CD14-positive monocyte (primary cell): ENCODE measurements at regions not wholly inside any gene's neighbourhood (a gene's known extent, or its start where the extent isn't known, plus 50 kb on each side); places are given as distances from the start of the nearest gene placed in this dataset.
A peak's percentile ranks its signal among the peaks of the same experiment; 100 is the strongest.

Source experiments
- DNase-seq, 3 donors: peaks; one replicate each; pipeline ENCODE4 v3.0.0-alpha.2; 2011 to 2022
- H2AFZ ChIP-seq: 2 replicates; pipeline ENCODE4 v1.6.0; 2012; ENCODE audit warnings: mild to moderate bottlenecking, low read depth, low read length, inconsistent platforms; ENCODE audit not compliant: insufficient read depth, poor library complexity, severe bottlenecking
- H3K27ac ChIP-seq, 2 donors: 1 replicate in 1 of 2; 2 replicates in 1 of 2; pipeline ENCODE4 v1.5.1; 2012 to 2013; ENCODE audit warnings: low read length in 2 of 2, control low read depth in 1 of 2, inconsistent platforms in 1 of 2, low read depth in 1 of 2, mild to moderate bottlenecking in 1 of 2
- H3K27me3 ChIP-seq, 2 donors: one replicate each; pipeline versions ENCODE4 v1.6.0 to v1.6.1; 2011 to 2013; ENCODE audit warnings: low read length in 2 of 2; ENCODE audit not compliant: control insufficient read depth in 2 of 2, insufficient read depth in 2 of 2
- H3K36me3 ChIP-seq, 2 donors: replicated peaks in 1 of 2; 1 replicate in 1 of 2; 2 replicates in 1 of 2; pipeline versions ENCODE4 v1.5.1 to v1.6.1; 2012 to 2013; ENCODE audit warnings: low read length in 2 of 2, control low read depth in 1 of 2, inconsistent platforms in 1 of 2, mild to moderate bottlenecking in 1 of 2; ENCODE audit not compliant: insufficient read depth in 2 of 2, control insufficient read depth in 1 of 2
- H3K4me1 ChIP-seq, 2 donors: 1 replicate in 1 of 2; 2 replicates in 1 of 2; pipeline versions ENCODE4 v1.5.1 to v1.6.1; 2012 to 2013; ENCODE audit warnings: low read length in 2 of 2, control low read depth in 1 of 2, inconsistent platforms in 1 of 2, mild to moderate bottlenecking in 1 of 2, moderate library complexity in 1 of 2; ENCODE audit not compliant: insufficient read depth in 2 of 2, control insufficient read depth in 1 of 2
- H3K4me2 ChIP-seq: replicated peaks from 2 replicates; pipeline ENCODE3; 2012; ENCODE audit warnings: low read length, moderate library complexity, mild to moderate bottlenecking; ENCODE audit not compliant: poor library complexity, severe bottlenecking; ENCODE audit errors: extremely low read depth
- H3K4me3 ChIP-seq, 3 experiments: fragments of 200-600 bp in 1 of 3; sonication (generic) in 1 of 3; replicated peaks in 1 of 3; 1 replicate in 2 of 3; 2 replicates in 1 of 3; pipeline ENCODE4 v1.5.1; 2011 to 2013; ENCODE audit warnings: low read length in 3 of 3, mild to moderate bottlenecking in 3 of 3, control low read depth in 2 of 3, low read depth in 2 of 3, inconsistent platforms in 1 of 3, moderate library complexity in 1 of 3
- H3K79me2 ChIP-seq: 2 replicates; pipeline ENCODE4 v1.6.0; 2012; ENCODE audit warnings: mild to moderate bottlenecking, control low read depth, inconsistent platforms, low read length, moderate library complexity; ENCODE audit not compliant: insufficient read depth
- H3K9ac ChIP-seq: 2 replicates; pipeline ENCODE4 v1.6.0; 2017; ENCODE audit warnings: low read length, mild to moderate bottlenecking; ENCODE audit not compliant: insufficient read depth, poor library complexity, severe bottlenecking
- H3K9me3 ChIP-seq, 2 donors: replicated peaks in 1 of 2; 1 replicate in 1 of 2; 2 replicates in 1 of 2; pipeline versions ENCODE4 v1.5.1 to v1.6.1; 2012 to 2013; ENCODE audit warnings: low read length in 2 of 2, control low read depth in 1 of 2; ENCODE audit not compliant: control insufficient read depth in 1 of 2, insufficient read depth in 1 of 2
- H4K20me1 ChIP-seq: 2 replicates; pipeline ENCODE4 v1.6.0; 2012; ENCODE audit warnings: mild to moderate bottlenecking, low read length, control low read depth, moderate library complexity; ENCODE audit not compliant: insufficient read depth
- H3K27ac Mint-ChIP-seq, 7 donors: one replicate each; pipeline ENCODE4 v1.8.0; 2020; ENCODE audit warnings: mild to moderate bottlenecking in 7 of 7, mixed read lengths in 7 of 7, moderate library complexity in 6 of 7, inconsistent platforms in 2 of 7
- H3K27me3 Mint-ChIP-seq, 3 donors: one replicate each; pipeline ENCODE4 v1.8.0; 2021 to 2022; ENCODE audit warnings: low read depth in 3 of 3, mild to moderate bottlenecking in 3 of 3, mixed read lengths in 3 of 3, moderate library complexity in 3 of 3, inconsistent platforms in 1 of 3
- H3K36me3 Mint-ChIP-seq, 2 donors: one replicate each; pipeline ENCODE4 v1.8.0; 2020; ENCODE audit warnings: mixed read lengths in 2 of 2, inconsistent platforms in 1 of 2, mild to moderate bottlenecking in 1 of 2
- H3K4me1 Mint-ChIP-seq: one replicate; pipeline ENCODE4 v1.8.0; 2020; ENCODE audit warnings: mild to moderate bottlenecking, mixed read lengths
- H3K4me3 Mint-ChIP-seq, 2 donors: one replicate each; pipeline ENCODE4 v1.8.0; 2020; ENCODE audit warnings: mild to moderate bottlenecking in 2 of 2, mixed read lengths in 2 of 2, moderate library complexity in 1 of 2
- H3K9me3 Mint-ChIP-seq, 7 donors: one replicate each; pipeline ENCODE4 v1.8.0; 2020 to 2022; ENCODE audit warnings: mixed read lengths in 7 of 7, mild to moderate bottlenecking in 6 of 7, moderate library complexity in 6 of 7, inconsistent platforms in 2 of 7
- CTCF ChIP-seq: fragments of 200-600 bp; IDR thresholded peaks from one replicate; pipeline ENCODE4 v1.8.0; 2022; ENCODE audit warnings: antibody characterized with exemption, mild to moderate bottlenecking
- WGBS: methylation state at CpG from one replicate; pipeline ENCODE4 v1.1.5; 2013; ENCODE audit warnings: missing lambda C conversion rate; ENCODE audit not compliant: insufficient coverage; 5-methylcytosine and 5-hydroxymethylcytosine counted together
- intact Hi-C, 2 donors: fragments of 100-400 bp; cut with micrococcal nuclease; formaldehyde crosslinking; loops; one replicate each; pipeline versions ENCODE4 v1.15.0 to v1.15.1; 2023

DNA sequence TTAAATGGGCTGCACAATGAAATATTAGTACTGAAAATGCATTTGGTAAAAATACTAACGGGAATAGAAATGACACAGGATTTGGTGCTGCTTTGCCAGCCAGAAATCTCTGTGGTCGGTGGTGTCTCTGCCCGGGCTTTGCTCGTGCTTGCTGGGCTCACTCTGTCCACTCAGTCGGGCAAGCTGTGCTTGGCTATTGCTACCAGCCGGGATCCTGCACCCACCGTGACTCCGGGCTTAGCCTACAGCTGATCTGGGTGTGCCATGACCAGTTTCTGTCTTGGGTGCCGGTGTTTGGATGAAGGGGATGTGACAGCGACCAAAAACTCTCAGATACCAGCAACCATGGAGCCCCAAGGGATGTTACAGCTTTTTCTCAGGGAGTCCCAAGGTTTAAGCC is 487.7 kb downstream of the TECRL start:
- Mint-ChIP-seq H3K4me3 (no peak overlapping the region), H3K27me3 (peaks cover 0 to 1% (median 0%) of the 10 kb centered on the region in 3 donors), H3K9me3 (peaks cover 0 to 7% (median 0%) of the 10 kb centered on the region in 7 donors), H3K27ac (no peak overlapping the region), H3K36me3 (no peaks in the 10 kb centered on the region), H3K4me1 (no peaks in the 10 kb centered on the region)
- Histone ChIP-seq H3K4me3 (no peak overlapping the region), H3K9me3 (peaks cover 0 to 12% of the 10 kb centered on the region in 2 donors), H3K27me3 (no peaks in the 10 kb centered on the region), H3K4me1 (no peaks in the 10 kb centered on the region), H3K4me2 (no peak overlapping the region), H3K27ac (no peak overlapping the region), H4K20me1 (no peaks in the 10 kb centered on the region), H3K36me3 (no peaks in the 10 kb centered on the region), H3K79me2 (no peaks in the 10 kb centered on the region), H3K9ac (no peak overlapping the region), H2AFZ (no peak overlapping the region)
- 97% methylated on average over 7 of the region's 10 CpGs for WGBS
- intact Hi-C loops, result no loop called here
- no peak for DNase-seq
- no peak for TF ChIP-seq CTCF

- Histone ChIP-seq H3K4me2 (no peak overlapping the region), H3K27me3 (no peaks in the 10 kb centered on the region), H3K36me3 (no peaks in the 10 kb centered on the region), H2AFZ (no peak overlapping the region), H3K4me3 (no peak overlapping the region), H4K20me1 (no peaks in the 10 kb centered on the region), H3K9me3 (peaks cover 0 to 12% of the 10 kb centered on the region in 2 donors), H3K4me1 (no peaks in the 10 kb centered on the region), H3K79me2 (no peaks in the 10 kb centered on the region), H3K27ac (no peak overlapping the region), H3K9ac (no peak overlapping the region)
- DNase-seq, result no peak
- peak overlapping the region in 1 of 7 donors; percentile 35 for H3K27ac Mint-ChIP-seq
- no peak for TF ChIP-seq CTCF
- no peak overlapping the region for H3K4me3 Mint-ChIP-seq
- H3K4me1 Mint-ChIP-seq, result no peaks in the 10 kb centered on the region
- peaks cover 0 to 1% (median 0%) of the 10 kb centered on the region in 3 donors for H3K27me3 Mint-ChIP-seq
- peaks cover 0 to 9% (median 0%) of the 10 kb centered on the region in 7 donors for H3K9me3 Mint-ChIP-seq
- 100% methylated on average over 2 of the region's 2 CpGs for WGBS
- intact Hi-C loops, result no loop called here
- H3K36me3 Mint-ChIP-seq, result no peaks in the 10 kb centered on the region
These were observed 489.4 kb downstream of the TECRL start for GRCh38 chr4:63919636-63920365.
